ENCODE measurements at regions not wholly inside any gene's neighbourhood (a gene's known extent, or its start where the extent isn't known, plus 50 kb on each side); places are given as distances from the start of the nearest gene placed in this dataset.

GRCh38 chr3:10733297-10733696 is 82.7 kb upstream of the SLC6A11 start:
- TF ChIP-seq POLR2A (IDR thresholded peaks at IDR 0.05; ENCODE audit: low read depth, low read length) (no peak), POLR2AphosphoS5 (IDR thresholded peaks at IDR 0.05; ENCODE audit: low read depth, low read length) (no peak), TAF1 (IDR thresholded peaks at IDR 0.05; ENCODE audit: borderline replicate concordance, low read depth, low read length) (no peak)

All from GM12892 (cell line).